Prostate gland (tissue), 2 donors: ENCODE measurements at regions not wholly inside any gene's neighbourhood (a gene's known extent, or its start where the extent isn't known, plus 50 kb on each side); places are given as distances from the start of the nearest gene placed in this dataset.

Experiments
- DNase-seq: peaks from one replicate; pipeline ENCODE4 v3.0.0-alpha.2; 2019; ENCODE audit warnings: low spot score
- H3K27ac ChIP-seq, 2 donors: fragments of 200-600 bp; sonication (generic); 2 replicates each; pipeline ENCODE4 v1.5.1; 2017 to 2019
- H3K27me3 ChIP-seq: fragments of 200-600 bp; sonication (generic); replicated peaks from 2 replicates; pipeline ENCODE4 v1.5.1; 2019; ENCODE audit not compliant: insufficient read depth
- H3K36me3 ChIP-seq, 2 donors: fragments of 200-600 bp; sonication (generic); 1 replicate in 1 of 2; 2 replicates in 1 of 2; pipeline versions ENCODE4 v1.5.1 to v1.8.1; 2017 to 2019
- H3K4me1 ChIP-seq: fragments of 200-600 bp; sonication (generic); replicated peaks from 2 replicates; pipeline ENCODE4 v1.5.1; 2019
- H3K4me3 ChIP-seq, 2 donors: fragments of 200-600 bp; sonication (generic); 2 replicates each; pipeline ENCODE4 v1.5.1; 2017 to 2019
- H3K9me3 ChIP-seq: fragments of 200-600 bp; sonication (generic); 2 replicates; pipeline ENCODE4 v1.5.1; 2017
- POLR2A ChIP-seq: fragments of 450-650 bp; IDR thresholded peaks from one replicate; pipeline ENCODE4 v1.6.1; 2016; ENCODE audit warnings: antibody characterized with exemption, mild to moderate bottlenecking
- POLR2AphosphoS5 ChIP-seq: sonication (generic); formaldehyde crosslinking; IDR thresholded peaks from one replicate; pipeline ENCODE4 v1.6.1; 2017; ENCODE audit warnings: antibody characterized with exemption
- WGBS: methylation state at CpG from one replicate; pipeline ENCODE4 v1.1.5; 2018; 5-methylcytosine and 5-hydroxymethylcytosine counted together
- intact Hi-C: fragments of 100-400 bp; cut with DNase I; formaldehyde crosslinking; loops from one replicate; pipeline ENCODE4 v1.14.2; 2022
- TF ChIP-seq, protein P1 (sequence below), 4 experiments: fragments of 200-600 bp in 2 of 4; fragments of 450-650 bp in 2 of 4; sonication (generic) in 2 of 4; IDR thresholded peaks; 1 replicate in 3 of 4; 2 replicates in 1 of 4; pipeline ENCODE4 v1.5.1; 2016 to 2019; ENCODE audit warnings: antibody characterized with exemption in 4 of 4, mild to moderate bottlenecking in 2 of 4, moderate library complexity in 2 of 4

- Histone ChIP-seq H3K9me3 (no peaks in the 10 kb centered on the region), H3K27ac (no peak overlapping the region), H3K36me3 (no peaks in the 10 kb centered on the region), H3K4me3 (no peak overlapping the region), H3K27me3 (no peaks in the 10 kb centered on the region), H3K4me1 (no peaks in the 10 kb centered on the region)
- 100% methylated on average over 2 of the region's 2 CpGs for WGBS
- intact Hi-C loops: no loop called here
- no peak for DNase-seq
- TF ChIP-seq POLR2A (no peak), POLR2AphosphoS5 (no peak)
- TF ChIP-seq, protein P1, sequence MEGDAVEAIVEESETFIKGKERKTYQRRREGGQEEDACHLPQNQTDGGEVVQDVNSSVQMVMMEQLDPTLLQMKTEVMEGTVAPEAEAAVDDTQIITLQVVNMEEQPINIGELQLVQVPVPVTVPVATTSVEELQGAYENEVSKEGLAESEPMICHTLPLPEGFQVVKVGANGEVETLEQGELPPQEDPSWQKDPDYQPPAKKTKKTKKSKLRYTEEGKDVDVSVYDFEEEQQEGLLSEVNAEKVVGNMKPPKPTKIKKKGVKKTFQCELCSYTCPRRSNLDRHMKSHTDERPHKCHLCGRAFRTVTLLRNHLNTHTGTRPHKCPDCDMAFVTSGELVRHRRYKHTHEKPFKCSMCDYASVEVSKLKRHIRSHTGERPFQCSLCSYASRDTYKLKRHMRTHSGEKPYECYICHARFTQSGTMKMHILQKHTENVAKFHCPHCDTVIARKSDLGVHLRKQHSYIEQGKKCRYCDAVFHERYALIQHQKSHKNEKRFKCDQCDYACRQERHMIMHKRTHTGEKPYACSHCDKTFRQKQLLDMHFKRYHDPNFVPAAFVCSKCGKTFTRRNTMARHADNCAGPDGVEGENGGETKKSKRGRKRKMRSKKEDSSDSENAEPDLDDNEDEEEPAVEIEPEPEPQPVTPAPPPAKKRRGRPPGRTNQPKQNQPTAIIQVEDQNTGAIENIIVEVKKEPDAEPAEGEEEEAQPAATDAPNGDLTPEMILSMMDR (IDR thresholded peaks at IDR 0.05): no peak
Measured at GRCh38 chr1:87922885-87923284, 594.2 kb downstream of the LMO4 start.

DNA sequence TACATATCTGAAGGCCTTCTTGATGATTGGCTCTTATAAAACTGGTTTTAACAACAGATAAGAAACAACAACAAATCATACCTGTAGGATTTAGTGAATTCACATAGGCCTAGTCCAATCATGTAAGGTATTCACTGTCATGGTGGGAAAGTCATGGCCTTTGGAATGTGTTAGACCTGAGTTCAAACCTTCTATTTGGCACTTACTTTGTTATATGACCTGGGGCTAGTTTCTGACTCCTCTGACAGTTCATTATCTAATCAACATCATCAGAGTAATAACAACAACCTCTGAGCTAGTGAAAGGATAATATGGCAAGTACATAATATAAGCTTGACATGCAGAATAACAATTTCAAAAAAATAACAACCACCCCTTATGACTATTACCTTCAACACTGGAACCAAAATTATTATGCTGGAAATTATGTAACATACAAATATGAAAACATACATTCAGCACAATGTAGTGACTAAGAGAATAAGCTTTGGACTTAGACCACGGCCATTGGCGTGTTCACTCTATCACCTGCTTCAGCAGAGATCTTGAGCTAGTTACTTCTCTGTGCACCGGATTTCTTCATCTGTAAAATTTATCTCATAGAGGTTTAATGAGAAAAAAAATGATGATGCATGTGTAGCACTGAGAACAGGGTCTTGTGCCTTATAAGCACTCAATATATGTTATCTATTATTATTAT lies 597.6 kb downstream of the LMO4 start:
- intact Hi-C loops: no loop called here
- WGBS: 100% methylated on average over 3 of the region's 3 CpGs

DNA sequence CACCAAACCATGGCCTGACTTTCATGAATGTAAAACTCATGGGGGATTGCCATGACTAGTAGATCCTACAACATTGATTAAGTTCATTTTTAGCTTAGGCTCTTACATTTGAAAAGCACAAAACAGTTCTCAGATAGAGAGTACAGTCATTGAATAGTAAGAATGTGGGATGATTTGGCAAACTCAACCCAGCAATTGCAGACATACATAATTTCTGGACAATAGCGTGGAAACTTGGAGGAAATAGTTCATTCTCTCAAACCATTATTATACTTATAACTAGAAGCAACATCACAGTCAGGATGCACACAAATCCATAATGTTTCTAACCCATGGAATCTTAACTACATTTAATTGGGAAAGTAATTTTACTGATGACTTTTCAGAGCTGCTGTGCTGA lies 598.2 kb downstream of the LMO4 start:
- WGBS: 84% methylated on average over 1 of the region's 1 CpG

More for the DNA sequence above, 597.6 kb downstream of the LMO4 start:
- TF ChIP-seq, protein P1 (IDR thresholded peaks at IDR 0.05): no peak
- TF ChIP-seq POLR2AphosphoS5: no peak
- TF ChIP-seq POLR2A: no peak
- DNase-seq: no peak
- Histone ChIP-seq H3K9me3 (no peaks in the 10 kb centered on the region), H3K27ac (no peak overlapping the region), H3K4me1 (no peaks in the 10 kb centered on the region), H3K4me3 (no peak overlapping the region), H3K36me3 (no peaks in the 10 kb centered on the region), H3K27me3 (no peaks in the 10 kb centered on the region)

GRCh38 chr1:87927391-87928280 lies 599.0 kb downstream of the LMO4 start:
- Histone ChIP-seq H3K27me3 (no peaks in the 10 kb centered on the region), H3K36me3 (no peaks in the 10 kb centered on the region), H3K9me3 (no peaks in the 10 kb centered on the region), H3K4me3 (no peak overlapping the region), H3K4me1 (no peaks in the 10 kb centered on the region), H3K27ac (no peak overlapping the region)
- intact Hi-C loops: no loop called here
- WGBS: 59% methylated on average over 3 of the region's 3 CpGs
- DNase-seq: no peak
- TF ChIP-seq POLR2AphosphoS5 (no peak), POLR2A (no peak)
- TF ChIP-seq, protein P1 (IDR thresholded peaks at IDR 0.05): no peak

More for the DNA sequence above, 598.2 kb downstream of the LMO4 start:
- Histone ChIP-seq H3K4me1 (no peaks in the 10 kb centered on the region), H3K27ac (no peak overlapping the region), H3K27me3 (no peaks in the 10 kb centered on the region), H3K36me3 (no peaks in the 10 kb centered on the region), H3K9me3 (no peaks in the 10 kb centered on the region), H3K4me3 (no peak overlapping the region)
- TF ChIP-seq, protein P1 (IDR thresholded peaks at IDR 0.05): no peak
- TF ChIP-seq POLR2A (no peak), POLR2AphosphoS5 (no peak)
- intact Hi-C loops: no loop called here
- DNase-seq: no peak
